AG20443 (cell line): ENCODE measurements at regions not wholly inside any gene's neighbourhood (a gene's known extent, or its start where the extent isn't known, plus 50 kb on each side); places are given as distances from the start of the nearest gene placed in this dataset.

ENCODE experiments used
- DNase-seq: peaks from one replicate; pipeline ENCODE4 v3.0.0; 2012; ENCODE audit warnings: low spot score, mixed read lengths

DNA sequence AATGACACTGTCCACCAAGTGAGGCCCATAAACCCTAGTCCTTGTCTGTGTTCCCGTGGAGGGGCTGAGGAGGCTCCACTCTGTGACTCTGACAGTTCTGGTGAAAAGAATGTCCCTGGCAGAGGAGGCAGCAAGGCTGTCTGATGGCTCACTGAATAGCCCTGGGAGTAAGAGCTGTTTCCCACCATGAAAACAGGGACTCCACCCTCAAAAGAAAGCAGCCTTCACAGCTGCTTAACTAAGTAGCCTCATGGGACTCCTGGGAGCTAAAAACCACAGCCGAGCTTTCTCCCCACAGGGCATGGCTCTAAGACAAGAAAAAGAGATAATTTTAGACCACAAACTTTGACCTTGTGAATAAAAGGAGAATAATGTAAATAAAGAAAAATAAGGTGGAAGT lies 135.1 kb upstream of the FRY start:
- peak; percentile 84 for DNase-seq

DNA sequence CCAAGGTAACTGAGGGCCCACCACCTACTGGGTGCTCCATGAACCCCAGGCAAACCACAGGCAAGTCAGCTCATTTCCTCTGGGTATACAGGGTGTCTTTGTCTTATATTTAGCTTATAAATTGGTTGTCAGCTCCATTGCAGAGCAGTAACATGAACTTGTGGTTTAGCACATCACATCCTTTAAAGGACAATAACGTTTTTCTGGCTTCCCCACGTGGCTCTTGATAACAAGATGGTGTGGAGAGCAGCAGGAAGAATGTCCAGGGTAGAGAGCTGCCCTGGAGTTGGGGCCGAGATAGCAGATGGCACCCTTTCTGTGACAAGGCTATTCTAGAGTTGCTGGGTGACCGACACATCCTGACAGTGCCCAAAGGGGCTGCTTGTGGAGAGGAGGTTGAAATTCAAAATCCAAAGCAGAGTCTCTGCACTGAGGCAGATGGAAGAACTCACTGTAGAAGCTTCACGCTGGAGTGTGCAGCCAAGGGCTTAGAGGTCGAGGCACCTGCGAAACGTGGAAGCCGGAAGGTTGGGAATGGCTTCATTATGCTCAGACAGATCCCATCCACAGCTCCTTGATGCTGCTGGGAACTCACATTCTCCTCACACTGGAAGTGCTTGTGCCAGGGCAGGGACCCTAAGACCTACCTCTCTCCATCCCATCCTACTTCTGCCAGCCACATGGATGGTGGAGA lies 133.0 kb upstream of the FRY start:
- no peak for DNase-seq

DNA sequence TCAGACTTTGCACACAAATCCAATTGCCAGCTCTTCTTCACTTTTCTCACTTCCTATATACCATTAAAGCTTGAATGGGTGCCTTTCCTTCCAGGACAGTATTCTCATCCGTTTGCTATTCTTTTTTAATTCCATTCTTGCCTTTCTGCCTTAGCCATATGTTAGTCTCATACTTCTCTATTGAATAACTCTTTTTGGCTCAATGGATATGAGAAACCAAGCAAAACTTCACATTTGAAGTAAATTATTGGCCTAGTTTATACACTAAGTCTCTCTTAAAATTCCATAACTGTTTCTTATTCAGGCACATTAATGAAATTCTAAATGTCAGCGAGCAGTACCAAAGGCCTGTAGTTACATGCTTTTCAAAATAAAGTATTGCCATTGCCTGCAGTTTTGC lies 129.6 kb upstream of the FRY start:
- no peak for DNase-seq

DNA sequence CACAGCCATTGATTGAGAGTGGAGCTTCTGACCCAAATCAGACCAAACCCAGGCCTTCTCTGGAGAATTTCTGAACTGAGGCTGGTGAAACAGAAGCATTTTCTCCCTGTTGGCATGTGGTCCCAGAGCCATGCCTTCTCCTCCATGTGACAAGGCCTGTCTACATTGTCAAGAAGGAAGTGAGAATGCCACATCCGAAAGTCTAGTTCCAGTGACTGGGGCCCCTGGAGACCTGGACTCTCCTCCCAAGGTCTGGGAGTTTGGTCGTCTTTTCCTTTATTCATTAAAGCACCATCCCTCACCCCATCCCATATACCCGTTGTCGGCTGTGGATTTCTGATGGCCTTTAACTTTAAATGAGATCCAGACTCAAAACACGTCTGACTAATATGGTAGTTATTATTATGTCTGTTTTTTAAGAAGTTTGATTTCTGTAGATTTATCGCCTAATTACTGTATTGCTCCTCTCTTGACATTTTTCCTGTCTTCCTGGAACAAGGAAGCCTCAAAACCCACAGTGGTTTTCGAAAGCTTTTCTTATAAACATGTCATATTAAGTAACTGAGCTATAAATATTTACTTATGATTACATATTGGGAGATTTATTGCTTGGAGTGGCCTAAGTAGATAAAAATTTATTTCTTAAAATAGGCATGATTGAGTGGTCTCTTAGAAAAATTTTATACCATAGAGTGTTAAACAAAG lies 128.3 kb upstream of the FRY start:
- DNase-seq: no peak

GRCh38 chr13:31904941-31905824 lies 126.4 kb upstream of the FRY start:
- DNase-seq: no peak

DNA sequence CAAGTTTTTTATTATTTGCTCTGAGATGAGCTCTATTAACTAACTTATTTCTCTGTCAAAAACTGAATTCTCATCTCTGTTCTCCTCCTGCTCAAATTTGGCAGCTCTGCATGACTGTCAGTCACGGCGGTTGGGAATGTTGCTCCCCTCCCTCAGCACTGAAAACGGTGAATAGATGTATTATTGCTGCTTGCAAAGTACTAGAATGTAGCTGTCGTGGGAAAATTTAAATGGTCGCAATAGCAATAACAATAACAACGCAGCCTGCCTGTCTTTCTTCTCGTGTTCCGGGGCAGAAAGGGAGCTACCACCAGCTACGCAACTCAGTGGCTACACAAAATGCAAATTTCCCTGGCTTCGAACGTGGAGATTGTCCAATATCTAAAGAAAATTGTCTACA lies 125.6 kb upstream of the FRY start:
- DNase-seq: no peak

DNA sequence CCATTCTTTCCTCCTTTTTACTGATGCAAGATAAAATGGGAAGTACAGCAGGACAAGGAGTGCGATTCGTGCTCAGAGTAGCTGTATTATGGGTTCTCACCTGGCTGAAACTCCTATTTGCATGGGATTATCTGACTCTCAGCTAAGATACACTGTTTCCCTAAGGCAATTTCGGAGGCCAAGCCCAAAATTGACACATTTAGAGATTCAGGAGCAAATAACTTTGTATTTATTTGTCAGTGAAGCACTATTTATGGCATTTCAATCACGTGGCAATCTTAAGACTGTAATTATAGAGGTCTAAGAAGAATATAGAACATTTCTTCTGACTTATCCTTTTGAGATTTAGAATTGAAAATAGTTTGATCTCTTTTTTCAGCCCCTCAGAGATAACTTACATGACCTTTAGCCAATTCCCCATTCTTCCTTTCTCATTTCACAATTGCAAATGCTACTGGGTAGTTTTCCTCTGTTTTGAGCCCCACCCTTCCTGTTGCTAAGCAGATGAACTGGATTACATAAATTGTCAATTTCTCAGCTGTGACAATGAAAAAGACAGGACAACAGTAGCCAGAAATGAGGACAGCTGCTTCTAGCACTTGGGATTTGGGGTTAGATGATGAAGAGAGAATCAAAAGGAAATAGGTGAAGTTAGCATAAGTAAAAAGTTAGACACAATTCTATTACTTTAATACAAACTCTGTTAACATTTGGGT lies 122.7 kb upstream of the FRY start:
- DNase-seq: peak; percentile 35

DNA sequence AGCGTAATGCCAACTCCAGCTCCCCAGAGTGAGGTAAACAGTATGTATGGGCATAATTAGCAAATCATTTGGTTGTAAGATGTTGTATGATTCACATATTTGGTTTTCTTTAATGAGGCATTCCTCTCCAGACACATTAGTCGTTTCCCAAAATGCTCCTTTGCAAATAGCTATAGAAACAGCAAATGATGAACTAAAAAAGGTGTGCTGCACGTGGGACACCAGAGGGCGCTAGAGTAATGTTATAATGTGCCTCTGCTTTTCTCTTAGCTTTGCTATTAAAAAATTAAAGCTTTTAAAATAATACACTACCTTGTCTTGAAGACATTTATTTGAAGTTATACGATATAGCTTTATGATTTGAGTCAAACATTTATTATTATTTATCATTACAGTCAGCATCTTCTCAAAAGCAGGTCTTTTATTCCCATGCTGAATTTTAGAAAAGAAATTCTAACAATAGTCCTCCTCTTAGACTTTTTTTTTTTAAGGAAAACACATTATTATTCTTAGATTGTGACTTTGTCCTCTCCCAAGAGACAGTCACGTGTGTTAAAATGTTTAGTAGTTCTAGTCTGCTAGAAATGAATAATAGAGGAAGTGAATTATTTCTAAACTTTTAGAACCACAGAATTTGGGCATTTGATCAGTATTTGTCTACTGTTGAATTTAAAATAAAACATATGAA lies 121.6 kb upstream of the FRY start:
- peak; percentile 50 for DNase-seq

- no peak for DNase-seq
These were observed 120.9 kb upstream of the FRY start for GRCh38 chr13:31910633-31911032.

- no peak for DNase-seq
These were observed 118.8 kb upstream of the FRY start for GRCh38 chr13:31912647-31913401.

GRCh38 chr13:31913459-31913858 lies 118.1 kb upstream of the FRY start:
- DNase-seq: peak; percentile 39

DNA sequence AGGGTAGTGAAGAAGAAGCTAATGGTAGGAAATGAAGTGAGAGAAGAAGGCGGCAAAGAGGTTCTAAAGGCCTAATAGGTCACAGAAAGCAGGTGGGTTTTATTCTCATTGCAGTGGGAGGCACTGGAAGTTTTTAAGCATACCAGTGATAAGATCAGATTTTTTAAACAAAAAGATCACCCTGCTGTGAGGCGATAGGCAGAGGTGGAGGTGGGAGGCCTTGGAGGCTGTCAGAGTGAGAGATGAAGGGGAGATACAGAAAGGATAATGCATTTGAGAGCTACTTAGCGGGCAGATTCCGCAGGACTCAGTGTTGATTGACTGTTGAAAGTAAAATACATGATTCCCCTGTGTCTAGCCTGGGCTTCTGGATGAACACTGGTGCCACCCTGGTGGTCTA lies 116.7 kb upstream of the FRY start:
- no peak for DNase-seq

DNA sequence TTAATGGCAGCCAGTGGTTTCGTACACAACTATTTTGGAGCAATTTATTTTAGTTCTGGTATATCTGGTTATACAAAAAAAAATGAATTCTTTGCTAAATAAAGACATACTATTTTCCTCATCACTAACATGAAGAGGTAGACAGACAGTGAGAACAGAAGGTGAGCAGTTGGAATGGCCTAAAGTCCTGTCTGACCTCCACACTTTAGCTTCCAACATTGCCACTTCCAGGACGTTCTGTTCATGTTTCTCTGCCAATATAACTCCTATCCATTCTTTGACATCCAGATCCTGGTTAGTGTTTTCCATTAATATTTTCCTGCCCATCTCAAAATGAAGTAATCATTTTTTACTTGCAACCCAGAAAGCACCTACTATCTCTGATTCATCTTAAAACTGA lies 112.9 kb upstream of the FRY start:
- DNase-seq: no peak

DNA sequence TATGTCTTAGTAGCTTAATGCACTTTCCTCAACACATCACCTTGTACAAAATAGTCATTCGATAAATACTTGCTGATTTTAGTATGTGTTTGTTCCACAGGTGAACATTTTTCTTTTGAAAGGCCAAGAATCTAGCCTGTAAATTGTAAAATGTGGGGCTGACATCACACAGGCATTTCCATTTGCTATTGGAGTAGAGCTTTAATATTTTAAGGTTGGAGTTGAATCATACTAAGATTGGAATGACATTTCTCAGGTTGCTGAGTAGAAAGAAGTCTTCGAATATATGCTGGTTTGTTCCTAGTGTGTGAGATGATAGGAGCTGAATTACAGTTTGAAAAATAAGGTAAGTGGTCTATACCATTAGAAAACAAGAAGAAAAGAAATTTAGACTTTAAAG lies 112.3 kb upstream of the FRY start:
- DNase-seq: no peak

GRCh38 chr13:31919971-31920726 lies 111.4 kb upstream of the FRY start:
- DNase-seq: no peak

DNA sequence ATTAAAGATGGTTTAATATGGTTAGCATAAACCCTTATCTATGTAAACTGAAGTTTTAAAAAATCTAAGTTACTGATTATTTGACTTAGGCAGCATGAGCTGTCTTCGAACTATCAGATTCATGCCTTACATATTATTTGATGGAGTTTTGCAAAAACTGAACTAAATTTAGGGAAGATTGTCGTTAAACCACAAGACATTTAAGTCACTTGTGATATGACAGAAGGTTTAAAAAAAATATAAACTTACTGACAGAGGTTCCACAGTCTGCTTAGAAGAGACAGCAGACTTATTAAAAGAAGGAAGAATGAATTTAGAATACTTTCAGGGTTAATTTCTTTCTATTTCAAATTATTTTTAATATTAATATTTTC lies 110.9 kb upstream of the FRY start:
- DNase-seq: no peak

- no peak for DNase-seq
These were observed 108.8 kb upstream of the FRY start for GRCh38 chr13:31922724-31923123.

- DNase-seq: no peak
These were observed 108.3 kb upstream of the FRY start for GRCh38 chr13:31923134-31923763.

DNA sequence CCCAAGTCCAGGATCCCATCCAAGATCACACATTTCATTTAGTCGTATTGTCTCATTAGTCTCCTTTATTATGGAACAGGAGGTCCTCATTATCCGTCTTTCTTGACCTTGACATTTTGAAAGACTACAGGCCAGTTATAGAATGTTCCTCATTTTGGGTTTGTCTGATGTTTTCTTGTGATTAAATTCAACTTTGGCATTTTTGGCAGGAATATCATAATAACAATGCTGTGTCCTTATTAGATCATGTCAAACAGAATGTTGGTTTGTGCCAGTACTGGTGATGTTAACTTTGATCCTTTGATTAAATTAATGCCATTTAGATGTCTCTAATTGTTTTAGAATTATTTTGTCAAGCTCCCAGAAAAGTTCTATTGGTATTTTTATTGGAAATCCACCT lies 106.5 kb upstream of the FRY start:
- no peak for DNase-seq

DNA sequence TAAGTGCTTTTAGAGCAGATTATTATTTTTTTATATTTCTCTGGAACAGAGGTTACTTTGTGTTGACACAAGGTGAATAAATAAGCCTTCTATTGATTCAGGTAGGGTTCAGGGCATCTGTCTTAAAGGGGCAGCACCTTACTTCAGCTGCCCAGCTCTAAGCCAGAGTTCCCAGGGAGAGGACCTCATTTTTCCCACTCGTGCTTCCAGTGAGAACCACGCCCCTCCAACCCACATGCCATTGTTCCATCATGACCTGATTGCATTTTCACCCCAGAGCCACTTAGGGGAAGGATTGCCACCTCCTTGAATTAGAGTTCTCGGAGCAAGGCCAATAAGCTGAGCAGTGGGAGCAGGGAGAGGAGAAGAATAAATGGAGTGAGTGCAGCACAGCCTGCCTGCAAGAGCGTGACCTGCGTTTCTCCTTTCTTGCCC lies 104.3 kb upstream of the FRY start:
- DNase-seq: no peak
